ENCODE measurements at regions not wholly inside any gene's neighbourhood (a gene's known extent, or its start where the extent isn't known, plus 50 kb on each side); places are given as distances from the start of the nearest gene placed in this dataset.
"Not testable (repeated sequence)": the region's sequence is repeated elsewhere in the genome, so short reads cannot be mapped to it uniquely, and the experiment has no call there.

- no peak overlapping the region for H3K4me3 Mint-ChIP-seq
- ATAC-seq (ENCODE audit: low read depth in 2 of 2) (no peak), DNase-seq (no peak)
- peaks cover 0 to 13% (median 8%) of the 10 kb centered on the region in 7 donors for H3K9me3 Mint-ChIP-seq
- H3K27ac Mint-ChIP-seq, result peak overlapping the region in 1 of 6 donors; percentile 32
- peaks cover 4 to 14% (median 9%) of the 10 kb centered on the region in 3 donors for H3K27me3 Mint-ChIP-seq
- H3K36me3 Mint-ChIP-seq, result no peaks in the 10 kb centered on the region
- peaks cover 0 to 11% (median 8%) of the 10 kb centered on the region in 3 donors for H3K4me1 Mint-ChIP-seq
Measured at GRCh38 chr12:114812858-114813761, 129.1 kb upstream of the TBX3 start.

- DNase-seq (no peak), ATAC-seq (ENCODE audit: low read depth in 2 of 2) (no peak)
- Mint-ChIP-seq H3K27ac (no peak overlapping the region), H3K4me1 (peaks cover 0 to 11% (median 8%) of the 10 kb centered on the region in 3 donors), H3K4me3 (no peak overlapping the region), H3K27me3 (peaks cover 4 to 21% (median 9%) of the 10 kb centered on the region in 3 donors), H3K36me3 (no peaks in the 10 kb centered on the region), H3K9me3 (peaks cover 0 to 13% (median 9%) of the 10 kb centered on the region in 7 donors)
Measured at GRCh38 chr12:114812384-114812783, 128.4 kb upstream of the TBX3 start.

GRCh38 chr12:114809097-114809496, 125.1 kb upstream of the TBX3 start:
- Mint-ChIP-seq H3K9me3 (peaks cover 0 to 17% (median 7%) of the 10 kb centered on the region in 7 donors), H3K36me3 (no peaks in the 10 kb centered on the region), H3K27me3 (peaks cover 7 to 16% (median 9%) of the 10 kb centered on the region in 3 donors), H3K27ac (no peak overlapping the region), H3K4me1 (peaks cover 0 to 11% (median 8%) of the 10 kb centered on the region in 3 donors), H3K4me3 (no peak overlapping the region)
- no peak for ATAC-seq (ENCODE audit: low read depth in 2 of 2)
- no peak for DNase-seq

GRCh38 chr12:114801381-114801780, 117.4 kb upstream of the TBX3 start:
- H3K4me3 Mint-ChIP-seq; H3K9me3 Mint-ChIP-seq; H3K27me3 Mint-ChIP-seq; DNase-seq; H3K4me1 Mint-ChIP-seq; H3K36me3 Mint-ChIP-seq; ATAC-seq (ENCODE audit: low read depth in 2 of 2); H3K27ac Mint-ChIP-seq: not testable (repeated sequence)

- H3K4me1 Mint-ChIP-seq; H3K4me3 Mint-ChIP-seq; H3K27ac Mint-ChIP-seq; H3K27me3 Mint-ChIP-seq; H3K9me3 Mint-ChIP-seq; H3K36me3 Mint-ChIP-seq; ATAC-seq (ENCODE audit: low read depth in 2 of 2); DNase-seq: not testable (repeated sequence)
Measured at GRCh38 chr12:114800566-114800965, 116.6 kb upstream of the TBX3 start.

GRCh38 chr12:114799574-114800487, 115.9 kb upstream of the TBX3 start:
- H3K27ac Mint-ChIP-seq, result no peak overlapping the region
- DNase-seq (peak; percentile 1), ATAC-seq (ENCODE audit: low read depth in 2 of 2) (no peak)
- peaks cover 0 to 5% (median 0%) of the 10 kb centered on the region in 3 donors for H3K27me3 Mint-ChIP-seq
- H3K9me3 Mint-ChIP-seq, result peaks cover 0 to 6% (median 2%) of the 10 kb centered on the region in 7 donors
- H3K4me1 Mint-ChIP-seq, result no peaks in the 10 kb centered on the region
- H3K36me3 Mint-ChIP-seq, result no peaks in the 10 kb centered on the region
- peak overlapping the region in 1 of 8 donors; percentile 35 for H3K4me3 Mint-ChIP-seq

GRCh38 chr12:114794049-114794558, 110.1 kb upstream of the TBX3 start:
- DNase-seq, result no peak
- no peaks in the 10 kb centered on the region for H3K27me3 Mint-ChIP-seq
- ATAC-seq (ENCODE audit: low read depth in 2 of 2), result no peak
- H3K9me3 Mint-ChIP-seq, result peaks cover 0 to 6% (median 0%) of the 10 kb centered on the region in 7 donors
- no peaks in the 10 kb centered on the region for H3K36me3 Mint-ChIP-seq
- no peak overlapping the region for H3K27ac Mint-ChIP-seq
- H3K4me1 Mint-ChIP-seq, result no peaks in the 10 kb centered on the region
- peak overlapping the region in 1 of 8 donors; percentile 62 for H3K4me3 Mint-ChIP-seq

- H3K4me1 Mint-ChIP-seq, result no peaks in the 10 kb centered on the region
- H3K9me3 Mint-ChIP-seq, result peaks cover 0 to 3% (median 0%) of the 10 kb centered on the region in 7 donors
- ATAC-seq (ENCODE audit: low read depth in 2 of 2) (no peak), DNase-seq (no peak)
- H3K27ac Mint-ChIP-seq, result no peak overlapping the region
- H3K27me3 Mint-ChIP-seq, result no peaks in the 10 kb centered on the region
- no peaks in the 10 kb centered on the region for H3K36me3 Mint-ChIP-seq
- H3K4me3 Mint-ChIP-seq, result no peak overlapping the region
Measured at GRCh38 chr12:114790276-114790675, 106.3 kb upstream of the TBX3 start.

- no peak for ATAC-seq (ENCODE audit: low read depth in 2 of 2)
- Mint-ChIP-seq H3K4me1 (no peaks in the 10 kb centered on the region), H3K27me3 (no peaks in the 10 kb centered on the region), H3K27ac (no peak overlapping the region), H3K36me3 (no peaks in the 10 kb centered on the region), H3K9me3 (peaks cover 0 to 3% (median 0%) of the 10 kb centered on the region in 7 donors), H3K4me3 (no peak overlapping the region)
- DNase-seq, result no peak
Measured at GRCh38 chr12:114789821-114790220, 105.8 kb upstream of the TBX3 start.

- Mint-ChIP-seq H3K9me3 (peaks cover 0 to 3% (median 0%) of the 10 kb centered on the region in 7 donors), H3K27me3 (no peaks in the 10 kb centered on the region)
- ATAC-seq (ENCODE audit: low read depth in 2 of 2), result no peak
Measured at GRCh38 chr12:114789276-114789675, 105.3 kb upstream of the TBX3 start.

GRCh38 chr12:114784526-114784925, 100.6 kb upstream of the TBX3 start:
- no peaks in the 10 kb centered on the region for H3K27me3 Mint-ChIP-seq
- H3K27ac Mint-ChIP-seq, result no peak overlapping the region
- H3K36me3 Mint-ChIP-seq, result no peaks in the 10 kb centered on the region
- no peak overlapping the region for H3K4me3 Mint-ChIP-seq
- H3K4me1 Mint-ChIP-seq, result no peaks in the 10 kb centered on the region
- ATAC-seq (ENCODE audit: low read depth in 2 of 2) (no peak), DNase-seq (no peak)
- H3K9me3 Mint-ChIP-seq, result peaks cover 0 to 3% (median 2%) of the 10 kb centered on the region in 7 donors

More at GRCh38 chr12:114789276-114789675, 105.3 kb upstream of the TBX3 start:
- no peaks in the 10 kb centered on the region for H3K4me1 Mint-ChIP-seq
- no peak overlapping the region for H3K27ac Mint-ChIP-seq
- DNase-seq, result no peak
- H3K36me3 Mint-ChIP-seq, result no peaks in the 10 kb centered on the region
- no peak overlapping the region for H3K4me3 Mint-ChIP-seq

- Mint-ChIP-seq H3K4me3 (no peak overlapping the region), H3K36me3 (no peaks in the 10 kb centered on the region), H3K4me1 (no peaks in the 10 kb centered on the region), H3K9me3 (peaks cover 0 to 7% (median 0%) of the 10 kb centered on the region in 7 donors), H3K27ac (no peak overlapping the region), H3K27me3 (no peaks in the 10 kb centered on the region)
- DNase-seq (no peak), ATAC-seq (ENCODE audit: low read depth in 2 of 2) (no peak)
Measured at GRCh38 chr12:114783089-114783618, 99.2 kb upstream of the TBX3 start.

- ATAC-seq (ENCODE audit: low read depth in 2 of 2), result no peak
- Mint-ChIP-seq H3K36me3 (no peaks in the 10 kb centered on the region), H3K4me1 (no peaks in the 10 kb centered on the region), H3K4me3 (no peak overlapping the region), H3K9me3 (peaks cover 0 to 7% (median 2%) of the 10 kb centered on the region in 7 donors), H3K27me3 (no peaks in the 10 kb centered on the region), H3K27ac (no peak overlapping the region)
- DNase-seq, result no peak
Measured at GRCh38 chr12:114780746-114781399, 96.9 kb upstream of the TBX3 start.

Data from naive B cell (primary cell).